MCF 10A (cell line): ENCODE measurements at regions not wholly inside any gene's neighbourhood (a gene's known extent, or its start where the extent isn't known, plus 50 kb on each side); places are given as distances from the start of the nearest gene placed in this dataset.
"Not testable (repeated sequence)": the region's sequence is repeated elsewhere in the genome, so short reads cannot be mapped to it uniquely, and the experiment has no call there.

ENCODE experiments used
- BruUV-seq: library from RNA; stranded (reverse); fragments of 400-500 nt; replicated peaks from 2 replicates; lab custom pipeline; 2021; lab: Mats Ljungman, UMichigan
- CTCF ChIA-PET: fragments of 300-600 bp; sonication (Branson Sonifier 250); formaldehyde crosslinking; extraction: SDS; loops from one replicate; lab custom pipeline; 2021; ENCODE audit warnings: antibody characterized with exemption, inconsistent platforms; lab: Yijun Ruan, JAX
- POLR2A ChIA-PET: fragments of 300-600, 350-650 bp; sonication (Branson Sonifier 250); formaldehyde crosslinking; extraction: SDS; loops from one replicate; lab custom pipeline; 2020; ENCODE audit warnings: antibody characterized with exemption, inconsistent platforms; lab: Yijun Ruan, JAX
- DNase-seq: peaks from one replicate; pipeline ENCODE4 v3.0.0-alpha.2; 2018; ENCODE audit not compliant: unreplicated experiment
- H3K27ac Mint-ChIP-seq: one replicate; pipeline ENCODE4 v1.8.0; 2022; ENCODE audit warnings: mild to moderate bottlenecking, low read depth, mixed read lengths; ENCODE audit not compliant: unreplicated experiment
- H3K27me3 Mint-ChIP-seq: one replicate; pipeline ENCODE4 v1.8.0; 2022; ENCODE audit warnings: mixed read lengths; ENCODE audit not compliant: insufficient read depth, unreplicated experiment
- H3K36me3 Mint-ChIP-seq: one replicate; pipeline ENCODE4 v1.8.0; 2022; ENCODE audit warnings: mild to moderate bottlenecking, moderate library complexity, mixed read lengths; ENCODE audit not compliant: insufficient read depth, unreplicated experiment
- H3K4me1 Mint-ChIP-seq: one replicate; pipeline ENCODE4 v1.8.0; 2022; ENCODE audit warnings: mixed read lengths; ENCODE audit not compliant: insufficient read depth, unreplicated experiment
- H3K4me3 Mint-ChIP-seq: one replicate; pipeline ENCODE4 v1.8.0; 2022; ENCODE audit warnings: mild to moderate bottlenecking, moderate library complexity, mixed read lengths; ENCODE audit not compliant: unreplicated experiment
- H3K9me3 Mint-ChIP-seq: one replicate; pipeline ENCODE4 v1.8.0; 2022; ENCODE audit warnings: mixed read lengths; ENCODE audit not compliant: unreplicated experiment
- CTCF ChIP-seq: fragments of 200-600 bp; IDR thresholded peaks from one replicate; pipeline ENCODE4 v1.8.0; 2022; ENCODE audit warnings: antibody characterized with exemption, mild to moderate bottlenecking; ENCODE audit not compliant: unreplicated experiment
- intact Hi-C: fragments of 100-400 bp; cut with micrococcal nuclease; formaldehyde crosslinking; loops from 2 replicates; pipeline ENCODE4 v1.14.1; 2022

DNA sequence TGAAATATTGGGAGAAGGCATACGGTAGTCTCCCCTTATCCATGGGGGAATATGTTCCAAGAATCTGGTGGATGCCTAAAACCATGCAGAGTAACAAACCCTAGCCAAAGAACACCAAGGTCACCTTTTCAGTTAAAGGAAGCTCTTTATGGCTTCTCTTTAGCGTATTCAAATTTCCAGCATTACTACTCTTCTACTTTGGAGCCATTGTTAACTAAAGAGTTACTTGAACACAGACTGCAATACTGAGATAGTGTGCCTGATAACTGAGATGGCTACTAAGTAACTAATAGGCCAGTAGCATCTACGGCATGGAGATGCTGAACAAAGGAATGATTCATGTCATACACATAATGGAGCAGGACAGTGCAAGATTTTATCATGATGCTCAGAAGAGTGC is 84.5 kb upstream of the SPEF2 start:
- CTCF ChIA-PET: interaction anchor here (0.6 kb wide), 1 partner anchor 145 kb away, joined by 3 read pairs; no protein-coding TSS in a partner anchor
- POLR2A ChIA-PET: no interaction called here
- Mint-ChIP-seq H3K27me3 (no peaks in the 10 kb centered on the region), H3K4me1 (no peaks in the 10 kb centered on the region), H3K9me3 (peaks cover 9% of the 10 kb centered on the region), H3K4me3 (no peak overlapping the region), H3K36me3 (no peaks in the 10 kb centered on the region), H3K27ac (no peak overlapping the region)
- intact Hi-C loops: no loop called here
- BruUV-seq: no TSS peak
- DNase-seq: no peak
- TF ChIP-seq CTCF: no peak

- intact Hi-C loops, H3K36me3 Mint-ChIP-seq, H3K27me3 Mint-ChIP-seq, H3K4me3 Mint-ChIP-seq, DNase-seq, POLR2A ChIA-PET, H3K9me3 Mint-ChIP-seq, BruUV-seq, H3K27ac Mint-ChIP-seq, H3K4me1 Mint-ChIP-seq: not testable (repeated sequence)
- CTCF ChIA-PET: interaction anchor here (0.8 to 1.5 kb wide), 2 partner anchors 9 to 25 kb away, joined by 3 to 4 read pairs; no protein-coding TSS in a partner anchor
These were observed 86.1 kb upstream of the SPEF2 start for GRCh38 chr5:35531553-35531952.

- no peaks in the 10 kb centered on the region for H3K9me3 Mint-ChIP-seq
- H3K4me3 Mint-ChIP-seq: no peak overlapping the region
- H3K27me3 Mint-ChIP-seq: no peaks in the 10 kb centered on the region
- H3K4me1 Mint-ChIP-seq: no peaks in the 10 kb centered on the region
- no TSS peak for BruUV-seq
- ChIA-PET POLR2A (no interaction called here), CTCF (interaction anchor here (0.8 kb wide), 1 partner anchor 93 kb away, joined by 3 read pairs; no protein-coding TSS in a partner anchor)
- no peak for DNase-seq
- H3K36me3 Mint-ChIP-seq: peaks cover 5% of the 10 kb centered on the region
- TF ChIP-seq CTCF: no peak
- intact Hi-C loops: no loop called here
- H3K27ac Mint-ChIP-seq: no peak overlapping the region
These were observed 99.6 kb upstream of the SPEF2 start for GRCh38 chr5:35518104-35518503.

DNA sequence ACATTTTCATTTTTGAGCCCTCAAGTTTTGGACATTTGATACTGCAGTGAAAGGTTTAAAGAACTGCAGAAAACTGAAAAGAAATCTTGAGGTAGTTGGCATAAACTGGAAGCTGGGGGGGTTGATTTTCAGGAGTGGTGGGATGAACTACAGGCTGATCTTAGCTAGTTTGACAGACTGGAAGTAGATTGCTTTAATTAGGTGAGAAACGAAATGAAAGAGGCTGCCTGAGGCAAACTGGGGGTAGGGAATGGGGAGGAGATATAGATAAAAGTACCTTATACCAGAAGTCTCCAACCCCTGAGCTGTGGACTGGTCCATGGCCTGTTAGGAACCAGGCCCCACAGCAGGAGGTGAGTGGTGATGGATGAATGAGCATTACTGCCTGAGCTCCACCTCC is 101.4 kb upstream of the SPEF2 start:
- intact Hi-C loops: no loop called here
- Mint-ChIP-seq H3K36me3 (peaks cover 5% of the 10 kb centered on the region), H3K27ac (no peak overlapping the region), H3K27me3 (no peaks in the 10 kb centered on the region), H3K4me3 (no peak overlapping the region), H3K9me3 (no peaks in the 10 kb centered on the region), H3K4me1 (no peaks in the 10 kb centered on the region)
- DNase-seq: no peak
- no peak for TF ChIP-seq CTCF
- ChIA-PET CTCF (no interaction called here), POLR2A (no interaction called here)
- no TSS peak for BruUV-seq

GRCh38 chr5:35513612-35514011 is 104.1 kb upstream of the SPEF2 start:
- no peak for DNase-seq
- ChIA-PET POLR2A (no interaction called here), CTCF (interaction anchor here (0.5 kb wide), 1 partner anchor 255 kb away, joined by 3 read pairs; no protein-coding TSS in a partner anchor)
- Mint-ChIP-seq H3K36me3 (peaks cover 5% of the 10 kb centered on the region), H3K9me3 (peaks cover 6% of the 10 kb centered on the region), H3K4me3 (no peak overlapping the region), H3K27me3 (no peaks in the 10 kb centered on the region), H3K27ac (no peak overlapping the region), H3K4me1 (no peaks in the 10 kb centered on the region)
- intact Hi-C loops: no loop called here
- TF ChIP-seq CTCF: no peak
- BruUV-seq: no TSS peak
